GM23248 (cell line): ENCODE measurements at regions not wholly inside any gene's neighbourhood (a gene's known extent, or its start where the extent isn't known, plus 50 kb on each side); places are given as distances from the start of the nearest gene placed in this dataset.

Experiments used
- EZH2 ChIP-seq: fragments of 200-600 bp; sonication (generic); IDR thresholded peaks from 2 replicates; pipeline ENCODE4 v1.6.1; 2018; ENCODE audit warnings: antibody characterized with exemption, mild to moderate bottlenecking; ENCODE audit not compliant: insufficient read depth, poor library complexity, severe bottlenecking
- EZH2phosphoT487 ChIP-seq: fragments of 200-600 bp; sonication (generic); IDR thresholded peaks from 2 replicates; pipeline ENCODE4 v1.6.1; 2018; ENCODE audit warnings: antibody characterized with exemption, moderate library complexity, mild to moderate bottlenecking, low read depth; ENCODE audit not compliant: insufficient read depth

GRCh38 chr3:73137736-73138403 lies 76.4 kb downstream of the EBLN2 start:
- no peak for TF ChIP-seq EZH2
- TF ChIP-seq EZH2phosphoT487 = no peak
